ENCODE measurements at regions not wholly inside any gene's neighbourhood (a gene's known extent, or its start where the extent isn't known, plus 50 kb on each side); places are given as distances from the start of the nearest gene placed in this dataset.
"Not testable (repeated sequence)": the region's sequence is repeated elsewhere in the genome, so short reads cannot be mapped to it uniquely, and the experiment has no call there.

DNA sequence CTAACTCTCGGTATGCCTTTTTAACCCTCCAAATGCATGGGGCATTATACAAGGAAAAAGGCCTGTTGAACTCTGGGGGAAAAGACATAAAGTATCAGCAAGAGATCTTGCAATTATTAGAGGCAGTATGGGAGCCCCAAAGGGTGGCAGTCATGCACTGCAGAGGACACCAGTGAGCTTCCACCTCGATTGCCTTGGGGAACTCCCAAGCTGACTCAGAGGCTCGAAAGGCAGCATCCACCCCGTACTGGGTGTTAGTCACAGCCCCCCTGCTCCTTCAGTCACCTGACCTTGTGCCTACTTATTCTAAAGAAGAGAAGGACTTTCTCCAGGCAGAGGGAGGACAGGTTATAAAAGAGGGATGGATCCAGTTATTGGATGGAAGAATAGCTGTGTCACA is 781.4 kb upstream of the TMEM132C start:
- FAIRE-seq (peak; percentile 61), DNase-seq (ENCODE audit: insufficient read length, low spot score) (peak; percentile 27)
- no peak for TF ChIP-seq POLR2A (IDR thresholded peaks at IDR 0.05; ENCODE audit: low read depth, low read length)

- DNase-seq (ENCODE audit: insufficient read length, low spot score), result no peak
- no peak for TF ChIP-seq POLR2A (IDR thresholded peaks at IDR 0.05; ENCODE audit: low read depth, low read length)
- FAIRE-seq, result no peak
Observed at GRCh38 chr12:127487031-127487430, 779.9 kb upstream of the TMEM132C start.

DNA sequence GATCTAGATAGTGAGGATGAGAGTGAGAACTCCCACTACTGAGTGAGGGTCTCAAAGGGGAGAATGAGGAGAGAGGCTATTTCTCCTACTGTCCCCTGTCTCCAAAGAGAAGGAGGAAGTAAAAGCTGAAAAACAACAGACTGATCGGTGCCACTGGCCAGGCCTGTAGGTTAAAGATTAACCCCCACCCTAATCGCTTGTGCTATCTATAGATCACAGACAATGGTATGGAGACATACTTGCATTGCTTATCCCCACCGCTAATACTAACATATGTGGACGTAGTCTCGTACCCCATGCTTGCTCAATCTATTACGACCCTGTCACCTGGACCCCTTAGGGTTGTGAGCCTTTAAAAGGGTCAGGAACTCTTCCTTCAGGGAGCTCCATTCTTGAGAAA is 777.9 kb upstream of the TMEM132C start:
- DNase-seq (ENCODE audit: insufficient read length, low spot score) (no peak), FAIRE-seq (no peak)
- no peak for TF ChIP-seq POLR2A (IDR thresholded peaks at IDR 0.05; ENCODE audit: low read depth, low read length)

- DNase-seq (ENCODE audit: insufficient read length, low spot score) (no peak), FAIRE-seq (no peak)
- no peak for TF ChIP-seq POLR2A (IDR thresholded peaks at IDR 0.05; ENCODE audit: low read depth, low read length)
Observed at GRCh38 chr12:127494961-127495915, 771.7 kb upstream of the TMEM132C start.

- DNase-seq (ENCODE audit: insufficient read length, low spot score) (no peak), FAIRE-seq (no peak)
- TF ChIP-seq POLR2A (IDR thresholded peaks at IDR 0.05; ENCODE audit: low read depth, low read length), result no peak
Observed at GRCh38 chr12:127496255-127496654, 770.7 kb upstream of the TMEM132C start.

- FAIRE-seq (no peak), DNase-seq (ENCODE audit: insufficient read length, low spot score) (no peak)
- no peak for TF ChIP-seq POLR2A (IDR thresholded peaks at IDR 0.05; ENCODE audit: low read depth, low read length)
Observed at GRCh38 chr12:127500512-127501035, 766.4 kb upstream of the TMEM132C start.

DNA sequence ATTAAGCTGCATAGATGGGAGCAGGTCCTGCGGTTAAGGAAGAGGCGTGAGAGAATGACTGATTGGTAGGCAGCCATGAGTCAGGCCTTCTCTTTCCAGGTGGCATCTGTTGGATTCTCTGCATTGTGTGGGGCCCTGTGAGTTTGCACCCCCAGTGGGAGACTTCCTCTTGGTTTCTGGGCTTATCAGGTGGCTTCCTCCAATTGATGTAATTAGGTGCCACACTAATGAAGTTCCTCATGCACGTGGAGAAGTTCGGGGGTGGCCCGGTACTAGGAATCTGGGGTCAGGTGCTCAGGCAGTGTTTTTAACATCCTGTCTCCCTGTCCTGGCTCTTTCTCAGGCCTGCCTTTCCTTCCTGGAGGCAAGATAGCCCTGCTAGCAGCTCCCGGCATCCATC is 765.1 kb upstream of the TMEM132C start:
- DNase-seq (ENCODE audit: insufficient read length, low spot score) (no peak), FAIRE-seq (no peak)
- no peak for TF ChIP-seq POLR2A (IDR thresholded peaks at IDR 0.05; ENCODE audit: low read depth, low read length)

- FAIRE-seq (no peak), DNase-seq (ENCODE audit: insufficient read length, low spot score) (no peak)
- TF ChIP-seq POLR2A (IDR thresholded peaks at IDR 0.05; ENCODE audit: low read depth, low read length), result no peak
Observed at GRCh38 chr12:127503246-127503645, 763.7 kb upstream of the TMEM132C start.

DNA sequence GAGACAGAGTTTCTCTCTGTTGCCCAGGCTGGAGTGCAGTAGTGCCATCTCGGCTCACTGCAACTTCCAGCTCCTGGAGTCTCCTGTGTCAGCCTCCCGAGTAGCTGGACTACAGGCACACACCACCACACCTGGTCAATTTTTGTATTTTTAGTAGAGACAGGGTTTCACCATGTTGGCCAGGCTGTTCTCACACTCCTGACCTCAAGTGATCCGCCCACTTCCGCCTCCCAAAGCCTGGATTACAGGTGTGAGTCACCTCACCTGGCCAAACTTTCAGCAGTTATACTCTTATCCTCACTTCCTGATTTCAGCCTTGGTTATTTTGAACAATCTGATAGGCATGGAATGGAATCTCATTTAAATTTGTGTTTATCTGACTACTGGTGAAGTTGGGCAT is 763.0 kb upstream of the TMEM132C start:
- FAIRE-seq; DNase-seq (ENCODE audit: insufficient read length, low spot score): not testable (repeated sequence)

DNA sequence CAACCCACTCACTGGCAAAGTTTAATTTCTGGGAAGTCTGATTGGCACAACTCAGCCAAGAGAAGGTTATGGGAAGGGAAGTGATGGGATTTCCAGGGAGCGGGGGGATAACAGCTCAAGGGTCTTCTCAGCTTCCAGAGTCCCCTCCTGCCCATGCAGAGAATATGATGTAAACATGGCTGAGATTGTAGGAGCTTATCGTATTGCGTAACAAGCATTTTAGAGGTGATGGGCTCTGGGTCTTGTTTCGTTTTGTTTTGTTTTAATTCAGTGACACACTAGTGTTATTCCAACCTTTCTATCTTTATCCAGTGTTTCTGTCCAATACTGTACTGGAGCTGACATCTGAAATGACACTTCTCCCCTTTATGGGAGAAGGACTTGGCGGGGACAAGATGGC is 762.1 kb upstream of the TMEM132C start:
- DNase-seq (ENCODE audit: insufficient read length, low spot score) (no peak), FAIRE-seq (no peak)
- no peak for TF ChIP-seq POLR2A (IDR thresholded peaks at IDR 0.05; ENCODE audit: low read depth, low read length)

DNA sequence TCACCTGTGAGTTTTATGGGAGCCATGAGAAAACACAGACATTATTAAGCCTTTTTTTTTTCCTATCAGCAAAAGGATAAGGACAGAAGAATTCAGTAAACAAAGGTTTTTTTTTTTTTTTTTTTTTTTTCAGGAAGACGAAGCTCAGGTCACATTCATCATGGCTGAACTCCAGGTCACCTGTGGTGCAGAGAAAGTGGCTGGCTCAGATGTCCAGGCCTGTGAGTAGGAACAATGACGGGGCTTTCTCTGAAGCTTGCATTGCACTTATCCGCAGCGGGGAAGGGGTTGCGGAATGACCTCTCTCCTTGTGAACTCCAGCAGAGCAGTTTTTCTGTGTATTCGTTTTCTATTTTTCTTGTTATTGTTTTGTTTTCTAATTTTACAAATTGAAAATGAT is 759.6 kb upstream of the TMEM132C start:
- no peak for FAIRE-seq
- DNase-seq (ENCODE audit: insufficient read length, low spot score), result no peak
- TF ChIP-seq POLR2A (IDR thresholded peaks at IDR 0.05; ENCODE audit: low read depth, low read length), result no peak

GRCh38 chr12:127509066-127509778 is 757.7 kb upstream of the TMEM132C start:
- FAIRE-seq, result peak; percentile 38
- no peak for TF ChIP-seq POLR2A (IDR thresholded peaks at IDR 0.05; ENCODE audit: low read depth, low read length)
- no peak for DNase-seq (ENCODE audit: insufficient read length, low spot score)

- DNase-seq (ENCODE audit: insufficient read length, low spot score) (no peak), FAIRE-seq (no peak)
- no peak for TF ChIP-seq POLR2A (IDR thresholded peaks at IDR 0.05; ENCODE audit: low read depth, low read length)
Observed at GRCh38 chr12:127515941-127516340, 751.0 kb upstream of the TMEM132C start.

DNA sequence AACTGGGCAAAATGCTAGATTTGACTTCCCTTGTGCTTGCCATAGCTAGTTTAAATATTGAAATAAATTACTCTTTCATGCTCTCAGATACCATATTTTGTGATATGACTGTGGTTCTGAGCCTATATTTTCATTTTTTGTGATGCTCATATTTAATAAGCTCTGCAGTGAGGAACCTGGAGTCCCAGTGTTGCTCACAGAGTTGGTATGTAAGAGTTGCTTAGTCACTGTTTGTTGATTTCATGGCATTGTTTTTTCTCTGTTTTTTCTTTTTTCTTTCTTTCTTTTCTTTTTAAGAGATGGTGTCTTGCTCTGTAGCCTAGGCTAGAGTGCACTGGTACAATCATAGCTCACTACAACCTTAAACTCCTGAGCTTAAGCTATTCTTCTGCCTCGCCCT is 750.5 kb upstream of the TMEM132C start:
- no peak for DNase-seq (ENCODE audit: insufficient read length, low spot score)
- TF ChIP-seq POLR2A (IDR thresholded peaks at IDR 0.05; ENCODE audit: low read depth, low read length), result no peak
- no peak for FAIRE-seq

Data from H54 (cell line).